ENCODE measurements at regions not wholly inside any gene's neighbourhood (a gene's known extent, or its start where the extent isn't known, plus 50 kb on each side); places are given as distances from the start of the nearest gene placed in this dataset.

GRCh38 chr10:84660450-84661159 lies 332.2 kb downstream of the CCSER2 start:
- TF ChIP-seq CTCF (IDR thresholded peaks at IDR 0.05; ENCODE audit: insufficient read depth, missing control alignments): no peak
- no peak for DNase-seq (ENCODE audit: insufficient read length, low spot score)
- FAIRE-seq: no peak

GRCh38 chr10:84665211-84665610 lies 336.8 kb downstream of the CCSER2 start:
- FAIRE-seq: no peak
- DNase-seq (ENCODE audit: insufficient read length, low spot score): no peak
- TF ChIP-seq CTCF (IDR thresholded peaks at IDR 0.05; ENCODE audit: insufficient read depth, missing control alignments): no peak

DNA sequence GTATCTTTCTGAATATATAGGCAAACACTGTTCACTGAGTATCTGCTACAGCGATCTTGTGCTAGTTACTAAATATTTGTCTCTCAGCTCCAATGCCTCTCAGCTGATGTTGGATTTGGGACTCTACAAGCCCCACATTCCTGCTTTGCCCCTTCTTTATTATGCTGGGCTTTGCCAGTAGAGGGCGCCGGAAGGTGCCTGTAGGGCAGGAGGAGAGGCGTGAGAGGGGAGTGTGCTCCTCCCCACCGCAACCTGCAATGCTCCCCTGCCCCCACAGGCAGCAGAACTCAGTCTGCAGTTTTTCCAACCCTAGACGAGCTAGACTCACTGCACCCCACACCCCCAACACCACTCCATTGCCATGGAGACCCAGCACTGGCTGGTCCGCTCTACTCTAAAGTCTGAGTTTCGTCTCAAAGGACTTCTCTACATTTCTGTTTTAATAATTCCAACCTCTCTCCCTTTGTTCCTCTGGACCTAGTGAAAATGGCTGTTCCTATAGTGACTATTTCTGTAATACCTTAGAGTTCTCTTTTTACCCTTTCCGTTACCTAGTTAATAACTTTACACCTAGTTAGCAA lies 337.6 kb downstream of the CCSER2 start:
- no peak for FAIRE-seq
- DNase-seq (ENCODE audit: insufficient read length, low spot score): no peak
- TF ChIP-seq CTCF (IDR thresholded peaks at IDR 0.05; ENCODE audit: insufficient read depth, missing control alignments): peak; percentile 67

DNA sequence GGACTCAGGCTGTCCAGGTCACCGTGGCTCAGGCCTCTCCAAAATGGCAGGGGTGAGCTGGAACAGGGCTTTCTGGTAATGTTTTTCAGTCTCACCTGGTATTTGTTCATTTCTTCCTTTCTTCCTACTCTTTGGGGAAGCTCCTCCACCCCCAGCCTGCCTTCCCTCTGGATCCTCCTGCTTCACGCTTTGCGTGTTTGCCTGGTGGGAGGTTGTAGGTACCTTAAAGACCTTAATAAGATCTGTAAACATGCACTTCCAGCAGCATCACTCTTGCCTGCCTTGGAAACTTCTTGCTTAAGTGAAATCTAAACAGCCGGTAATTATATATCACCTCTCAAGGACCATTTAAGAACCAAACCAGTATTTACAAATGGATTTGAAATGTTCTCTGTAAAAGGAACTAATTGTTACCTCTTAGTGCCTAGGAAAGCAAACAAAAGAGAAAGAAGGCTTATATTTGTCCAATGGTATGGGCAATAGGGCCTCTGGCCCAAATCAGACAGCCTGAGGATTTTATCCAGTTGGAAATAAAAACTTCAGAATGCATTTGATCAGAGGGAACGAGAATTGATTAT lies 339.9 kb downstream of the CCSER2 start:
- DNase-seq (ENCODE audit: insufficient read length, low spot score) (no peak), FAIRE-seq (no peak)
- TF ChIP-seq CTCF (IDR thresholded peaks at IDR 0.05; ENCODE audit: insufficient read depth, missing control alignments): no peak

DNA sequence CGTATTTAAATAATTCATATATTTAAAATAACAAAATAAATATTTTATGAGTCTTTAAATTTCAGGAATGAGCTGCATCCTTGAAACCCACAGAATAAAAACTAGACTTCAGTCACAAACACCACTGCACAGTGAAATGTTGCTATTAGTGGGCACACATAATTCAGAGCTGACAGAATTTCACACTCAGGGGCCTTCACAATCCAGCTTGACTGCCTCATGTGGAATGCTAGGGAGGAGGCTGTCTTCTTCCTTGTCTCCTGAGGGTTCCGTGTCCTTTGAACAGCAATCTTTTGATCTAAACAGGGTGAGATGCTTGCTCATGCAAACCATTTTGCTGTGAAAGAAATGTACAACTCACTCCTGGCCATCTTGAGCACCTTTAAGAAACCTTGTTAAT lies 346.7 kb downstream of the CCSER2 start:
- FAIRE-seq: no peak
- DNase-seq (ENCODE audit: insufficient read length, low spot score): no peak
- no peak for TF ChIP-seq CTCF (IDR thresholded peaks at IDR 0.05; ENCODE audit: insufficient read depth, missing control alignments)

- FAIRE-seq (no peak), DNase-seq (ENCODE audit: insufficient read length, low spot score) (no peak)
- no peak for TF ChIP-seq CTCF (IDR thresholded peaks at IDR 0.05; ENCODE audit: insufficient read depth, missing control alignments)
Measured at GRCh38 chr10:84676536-84676935, 348.1 kb downstream of the CCSER2 start.

GRCh38 chr10:84681781-84682180 lies 353.4 kb downstream of the CCSER2 start:
- FAIRE-seq: no peak
- no peak for DNase-seq (ENCODE audit: insufficient read length, low spot score)
- no peak for TF ChIP-seq CTCF (IDR thresholded peaks at IDR 0.05; ENCODE audit: insufficient read depth, missing control alignments)
